ENCODE measurements at regions not wholly inside any gene's neighbourhood (a gene's known extent, or its start where the extent isn't known, plus 50 kb on each side); places are given as distances from the start of the nearest gene placed in this dataset.

GRCh38 chr5:109917154-109917546 lies 227.4 kb downstream of the MAN2A1 start:
- Mint-ChIP-seq H3K27ac (no peak overlapping the region), H3K36me3 (ENCODE audit: low read depth) (no peaks in the 10 kb centered on the region), H3K4me1 (peaks cover 22% of the 10 kb centered on the region), H3K4me3 (no peak overlapping the region), H3K9me3 (peaks cover 5% of the 10 kb centered on the region), H3K27me3 (no peaks in the 10 kb centered on the region)
- DNase-seq: no peak
- no peak for ATAC-seq

DNA sequence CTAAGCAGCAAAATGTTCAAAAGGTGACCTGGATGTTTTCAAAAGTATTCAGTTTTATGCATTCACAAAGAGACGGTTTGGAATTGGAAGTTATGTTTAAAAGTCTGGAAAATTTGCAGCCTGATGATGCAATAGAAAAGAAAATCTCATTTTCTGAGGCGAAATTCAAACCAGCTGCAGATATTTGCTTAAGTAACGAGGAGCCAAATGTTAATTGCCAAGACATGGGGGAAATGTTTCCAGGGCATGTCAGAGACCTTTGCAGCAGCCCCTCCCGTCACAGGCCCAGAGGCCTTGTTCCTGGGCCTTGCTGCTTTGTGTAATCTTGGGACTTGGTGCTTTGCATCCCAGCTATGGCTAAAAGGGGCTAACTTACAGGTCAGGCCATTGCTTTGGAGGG lies 228.2 kb downstream of the MAN2A1 start:
- H3K27me3 Mint-ChIP-seq: no peaks in the 10 kb centered on the region
- DNase-seq (no peak), ATAC-seq (no peak)
- H3K36me3 Mint-ChIP-seq (ENCODE audit: low read depth): no peaks in the 10 kb centered on the region
- no peak overlapping the region for H3K27ac Mint-ChIP-seq
- peaks cover 27% of the 10 kb centered on the region for H3K4me1 Mint-ChIP-seq
- no peak overlapping the region for H3K4me3 Mint-ChIP-seq
- peaks cover 5% of the 10 kb centered on the region for H3K9me3 Mint-ChIP-seq

DNA sequence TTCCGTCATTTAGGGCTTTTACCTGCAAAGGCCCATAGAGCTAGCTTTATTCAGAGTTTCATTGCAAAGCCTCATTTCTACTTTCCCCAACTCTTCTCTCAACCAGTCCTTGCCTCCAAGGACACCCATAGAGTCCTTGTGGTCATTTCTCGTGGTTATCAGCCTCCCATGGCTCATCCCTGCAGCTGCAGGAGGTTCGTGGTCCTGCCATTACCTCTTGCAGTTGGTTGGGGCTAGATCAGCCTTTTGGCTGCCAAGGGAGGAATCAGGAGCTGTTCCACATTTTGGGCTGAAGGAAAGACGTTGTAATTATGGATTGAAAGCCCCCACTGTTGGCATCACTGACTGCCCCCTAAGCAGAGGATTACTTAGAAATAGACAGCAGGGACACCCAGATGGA lies 231.0 kb downstream of the MAN2A1 start:
- no peaks in the 10 kb centered on the region for H3K27me3 Mint-ChIP-seq
- DNase-seq: no peak
- peaks cover 5% of the 10 kb centered on the region for H3K9me3 Mint-ChIP-seq
- no peak for ATAC-seq
- H3K27ac Mint-ChIP-seq: no peak overlapping the region
- H3K4me3 Mint-ChIP-seq: no peak overlapping the region
- H3K4me1 Mint-ChIP-seq: peaks cover 31% of the 10 kb centered on the region
- no peaks in the 10 kb centered on the region for H3K36me3 Mint-ChIP-seq (ENCODE audit: low read depth)

- Mint-ChIP-seq H3K36me3 (ENCODE audit: low read depth) (no peaks in the 10 kb centered on the region), H3K27ac (peak overlapping the region; percentile 59), H3K4me3 (peak overlapping the region; percentile 7), H3K27me3 (no peaks in the 10 kb centered on the region), H3K4me1 (peaks cover 31% of the 10 kb centered on the region), H3K9me3 (peaks cover 5% of the 10 kb centered on the region)
- DNase-seq (no peak), ATAC-seq (peak; percentile 66)
Measured at GRCh38 chr5:109921735-109922380, 232.1 kb downstream of the MAN2A1 start.

DNA sequence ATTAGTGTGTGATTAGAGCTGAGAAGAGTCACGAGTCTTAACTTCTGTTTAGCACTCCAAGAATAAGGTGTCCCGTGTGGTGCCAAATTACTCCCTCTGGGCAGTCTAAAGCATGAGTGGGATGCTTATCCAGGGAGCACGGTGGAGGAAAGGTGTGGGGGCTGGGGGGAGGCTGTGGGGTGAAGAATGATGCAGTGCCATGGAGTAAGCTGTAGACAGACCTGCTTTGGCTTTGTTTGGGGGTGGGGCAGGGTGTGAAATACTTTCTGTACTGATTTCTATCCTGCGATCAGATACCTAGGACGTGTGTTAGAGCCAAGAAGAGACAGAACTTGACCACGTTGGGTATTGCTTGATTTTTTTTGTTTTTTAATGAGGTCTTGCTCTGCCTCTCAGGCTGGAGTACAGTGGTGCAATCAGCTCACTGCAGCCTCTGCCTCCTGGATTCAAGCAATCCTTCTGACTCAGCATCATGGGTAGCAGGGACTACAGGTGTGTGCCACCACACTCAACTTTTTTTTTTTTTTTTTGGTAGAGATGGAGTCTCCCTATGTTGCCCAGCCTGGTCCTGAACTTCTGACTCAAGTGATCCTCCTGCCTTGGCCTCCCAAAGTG lies 232.8 kb downstream of the MAN2A1 start:
- H3K4me1 Mint-ChIP-seq: peaks cover 31% of the 10 kb centered on the region
- no peak overlapping the region for H3K4me3 Mint-ChIP-seq
- no peaks in the 10 kb centered on the region for H3K36me3 Mint-ChIP-seq (ENCODE audit: low read depth)
- H3K9me3 Mint-ChIP-seq: peaks cover 5% of the 10 kb centered on the region
- peak; percentile 26 for ATAC-seq
- H3K27ac Mint-ChIP-seq: peak overlapping the region; percentile 59
- no peak for DNase-seq
- no peaks in the 10 kb centered on the region for H3K27me3 Mint-ChIP-seq

DNA sequence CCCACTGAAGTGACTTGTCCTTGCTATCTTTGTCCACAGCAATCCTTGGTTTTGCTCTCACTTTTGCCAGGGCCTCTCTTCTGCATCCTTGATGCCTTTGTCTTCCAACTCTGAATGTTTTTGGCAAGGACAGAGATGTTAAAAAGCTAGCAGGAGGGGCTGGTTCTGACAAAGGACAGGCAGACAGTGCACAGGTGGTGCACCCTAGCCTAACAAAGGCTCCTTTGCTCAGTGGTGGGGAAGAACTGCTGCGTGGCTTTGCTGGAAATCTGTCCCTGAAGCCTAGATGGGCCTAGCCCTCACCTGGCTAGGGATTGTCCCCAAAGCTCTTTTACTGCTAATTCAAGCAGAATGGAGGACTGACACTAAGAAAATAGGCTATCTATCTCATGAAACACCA lies 233.5 kb downstream of the MAN2A1 start:
- Mint-ChIP-seq H3K4me1 (peaks cover 31% of the 10 kb centered on the region), H3K4me3 (no peak overlapping the region), H3K27ac (no peak overlapping the region), H3K27me3 (no peaks in the 10 kb centered on the region), H3K9me3 (peaks cover 5% of the 10 kb centered on the region), H3K36me3 (ENCODE audit: low read depth) (no peaks in the 10 kb centered on the region)
- ATAC-seq: no peak
- DNase-seq: no peak

DNA sequence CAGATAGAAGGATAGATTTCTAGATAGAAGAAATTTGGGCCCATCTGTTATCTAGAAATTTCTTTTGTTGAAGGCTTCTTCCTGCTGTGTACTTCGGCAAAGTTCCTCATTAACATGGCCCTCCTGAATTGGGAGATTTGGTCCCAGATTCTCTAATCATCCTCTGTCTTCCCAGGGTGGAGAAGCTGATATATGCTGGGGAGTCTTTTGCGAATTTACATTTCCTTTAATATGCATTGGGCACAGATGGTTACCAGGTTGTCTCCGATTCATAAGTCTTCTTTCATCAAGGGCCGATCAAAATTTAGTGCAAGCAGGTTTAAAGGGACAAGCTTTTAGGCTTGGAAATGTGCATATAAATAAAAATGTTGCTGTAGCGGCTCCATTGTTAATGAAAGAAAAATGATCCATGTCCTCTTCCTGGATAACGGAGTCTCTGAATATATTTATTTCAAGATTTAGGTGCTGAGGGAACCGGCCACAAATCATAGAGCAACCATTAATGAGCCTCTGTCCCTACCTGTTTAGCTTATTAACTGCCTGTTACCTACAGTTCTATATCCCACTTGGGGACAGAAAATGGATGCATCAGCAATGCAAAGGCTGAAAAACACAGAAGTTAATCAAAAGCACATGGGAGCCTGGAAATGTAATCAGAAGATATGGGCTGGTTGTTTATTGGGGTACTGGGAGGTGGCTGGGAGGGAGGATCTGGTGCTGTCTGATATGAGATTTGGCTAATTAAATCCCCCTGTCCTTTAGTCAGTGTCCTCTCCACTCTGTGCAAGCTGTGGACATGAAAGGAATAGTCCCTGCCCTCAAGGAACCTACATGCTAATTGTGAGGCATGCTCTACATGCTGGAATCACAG lies 234.7 kb downstream of the MAN2A1 start:
- Mint-ChIP-seq H3K27ac (no peak overlapping the region), H3K4me3 (no peak overlapping the region), H3K9me3 (peaks cover 4% of the 10 kb centered on the region), H3K4me1 (peaks cover 31% of the 10 kb centered on the region), H3K36me3 (ENCODE audit: low read depth) (no peaks in the 10 kb centered on the region), H3K27me3 (no peaks in the 10 kb centered on the region)
- no peak for ATAC-seq
- DNase-seq: no peak

GRCh38 chr5:109927639-109928038 lies 237.9 kb downstream of the MAN2A1 start:
- Mint-ChIP-seq H3K4me1 (peaks cover 15% of the 10 kb centered on the region), H3K9me3 (no peaks in the 10 kb centered on the region), H3K36me3 (ENCODE audit: low read depth) (no peaks in the 10 kb centered on the region), H3K27ac (no peak overlapping the region), H3K4me3 (no peak overlapping the region), H3K27me3 (peaks cover 1% of the 10 kb centered on the region)
- ATAC-seq: no peak
- DNase-seq: no peak

DNA sequence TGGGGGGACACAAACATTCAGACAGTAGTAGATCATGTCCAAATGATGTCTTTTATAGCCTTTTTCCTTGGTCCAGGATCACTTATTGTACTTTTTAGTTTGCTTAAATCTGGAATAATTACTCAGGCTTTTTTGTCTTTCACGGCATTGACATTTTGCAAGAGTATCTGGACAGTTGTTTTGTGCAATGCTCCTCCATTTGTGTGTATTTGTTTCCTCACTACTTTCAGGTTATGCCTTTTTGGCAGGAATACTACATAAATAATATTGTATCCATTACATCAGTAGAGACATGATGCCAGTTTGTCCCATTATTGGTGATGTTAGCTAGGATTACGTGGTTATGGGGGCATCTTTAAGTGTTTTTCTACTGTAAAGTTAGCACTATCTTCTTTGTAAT lies 238.3 kb downstream of the MAN2A1 start:
- H3K36me3 Mint-ChIP-seq (ENCODE audit: low read depth): no peaks in the 10 kb centered on the region
- no peaks in the 10 kb centered on the region for H3K9me3 Mint-ChIP-seq
- ATAC-seq (no peak), DNase-seq (no peak)
- peaks cover 12% of the 10 kb centered on the region for H3K4me1 Mint-ChIP-seq
- peaks cover 1% of the 10 kb centered on the region for H3K27me3 Mint-ChIP-seq
- H3K27ac Mint-ChIP-seq: no peak overlapping the region
- H3K4me3 Mint-ChIP-seq: no peak overlapping the region

GRCh38 chr5:109928811-109929210 lies 239.1 kb downstream of the MAN2A1 start:
- Mint-ChIP-seq H3K9me3 (no peaks in the 10 kb centered on the region), H3K4me1 (peaks cover 4% of the 10 kb centered on the region), H3K27me3 (peaks cover 1% of the 10 kb centered on the region), H3K27ac (no peak overlapping the region), H3K36me3 (ENCODE audit: low read depth) (no peaks in the 10 kb centered on the region), H3K4me3 (no peak overlapping the region)
- no peak for DNase-seq
- ATAC-seq: no peak

DNA sequence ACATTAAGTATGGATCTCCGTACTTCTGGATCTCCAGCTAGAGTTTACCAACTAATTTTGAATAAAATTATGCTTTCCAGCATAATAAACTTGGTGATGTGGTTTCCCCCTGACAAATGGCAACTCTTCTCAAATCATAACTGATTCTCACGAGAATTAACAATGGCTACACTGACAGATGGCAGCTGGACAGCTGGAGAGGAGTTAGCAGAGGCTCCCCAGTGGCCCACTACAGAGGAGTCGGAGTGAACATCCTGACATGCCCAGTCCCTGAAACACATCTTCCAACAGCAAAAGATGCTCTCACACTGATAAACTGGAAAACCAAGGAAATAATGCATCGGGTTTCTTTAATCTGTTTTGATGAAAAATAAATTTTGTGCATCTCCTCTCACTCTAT lies 239.6 kb downstream of the MAN2A1 start:
- Mint-ChIP-seq H3K4me1 (peaks cover 4% of the 10 kb centered on the region), H3K27ac (no peak overlapping the region), H3K4me3 (no peak overlapping the region), H3K9me3 (no peaks in the 10 kb centered on the region), H3K36me3 (ENCODE audit: low read depth) (no peaks in the 10 kb centered on the region), H3K27me3 (peaks cover 1% of the 10 kb centered on the region)
- no peak for ATAC-seq
- DNase-seq: no peak

- no peaks in the 10 kb centered on the region for H3K9me3 Mint-ChIP-seq
- DNase-seq (no peak), ATAC-seq (no peak)
- peaks cover 4% of the 10 kb centered on the region for H3K4me1 Mint-ChIP-seq
- H3K4me3 Mint-ChIP-seq: no peak overlapping the region
- H3K27me3 Mint-ChIP-seq: peaks cover 1% of the 10 kb centered on the region
- no peak overlapping the region for H3K27ac Mint-ChIP-seq
- no peaks in the 10 kb centered on the region for H3K36me3 Mint-ChIP-seq (ENCODE audit: low read depth)
Measured at GRCh38 chr5:109929911-109930310, 240.2 kb downstream of the MAN2A1 start.

- ATAC-seq (no peak), DNase-seq (no peak)
- no peak overlapping the region for H3K4me3 Mint-ChIP-seq
- no peaks in the 10 kb centered on the region for H3K36me3 Mint-ChIP-seq (ENCODE audit: low read depth)
- H3K27ac Mint-ChIP-seq: no peak overlapping the region
- peaks cover 1% of the 10 kb centered on the region for H3K27me3 Mint-ChIP-seq
- H3K4me1 Mint-ChIP-seq: peaks cover 9% of the 10 kb centered on the region
- no peaks in the 10 kb centered on the region for H3K9me3 Mint-ChIP-seq
Measured at GRCh38 chr5:109931049-109931780, 241.5 kb downstream of the MAN2A1 start.

DNA sequence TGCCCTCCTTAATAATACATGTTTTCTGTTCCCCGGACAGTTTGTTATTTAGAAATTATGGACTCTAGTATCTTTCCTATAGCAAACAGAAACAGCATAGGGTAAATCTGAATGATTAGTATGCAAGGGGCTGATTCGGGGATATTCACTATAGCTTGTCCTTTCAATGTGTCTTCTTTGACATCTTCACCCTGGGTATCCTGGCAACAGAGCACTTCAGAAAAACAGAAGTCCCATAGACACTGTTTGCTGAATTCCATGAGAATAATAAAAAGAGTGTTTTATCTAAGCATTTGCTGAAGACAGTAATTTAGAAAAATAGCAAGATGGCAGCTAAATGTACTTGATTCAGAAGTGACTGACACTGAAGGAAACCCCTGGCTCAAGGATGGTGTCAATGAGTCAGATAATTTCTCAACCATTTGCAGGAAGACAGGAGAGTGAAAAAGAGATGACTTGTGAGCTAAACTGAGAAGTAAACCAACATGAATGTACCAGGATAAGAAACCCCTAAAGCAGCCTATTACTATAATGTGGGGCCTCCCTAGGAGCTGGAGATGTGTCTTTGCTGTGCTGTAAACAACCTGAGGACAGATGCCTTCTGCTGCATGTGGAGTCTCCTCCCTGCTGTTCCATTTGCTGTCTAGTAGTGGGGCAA lies 246.2 kb downstream of the MAN2A1 start:
- H3K4me3 Mint-ChIP-seq: no peak overlapping the region
- ATAC-seq (peak; percentile 71), DNase-seq (no peak)
- H3K27me3 Mint-ChIP-seq: peaks cover 1% of the 10 kb centered on the region
- H3K27ac Mint-ChIP-seq: peak overlapping the region; percentile 18
- no peaks in the 10 kb centered on the region for H3K36me3 Mint-ChIP-seq (ENCODE audit: low read depth)
- peaks cover 23% of the 10 kb centered on the region for H3K4me1 Mint-ChIP-seq
- H3K9me3 Mint-ChIP-seq: no peaks in the 10 kb centered on the region

Measured in activated naive CD8-positive, alpha-beta T cell treated with anti-CD3 and anti-CD28 coated beads, Interleukin-2, amount 50 U/mL, for 24 hours (primary cell).